Chondrocyte (in vitro differentiated cells): ENCODE measurements at regions not wholly inside any gene's neighbourhood (a gene's known extent, or its start where the extent isn't known, plus 50 kb on each side); places are given as distances from the start of the nearest gene placed in this dataset.

Source experiments
- DNase-seq: peaks from one replicate; pipeline ENCODE4 v3.0.0; 2021; ENCODE audit warnings: mixed read lengths, low spot score
- H3K27ac Mint-ChIP-seq: one replicate; pipeline ENCODE4 v1.8.0; 2021; ENCODE audit warnings: mild to moderate bottlenecking, moderate library complexity, mixed read lengths; ENCODE audit not compliant: unreplicated experiment
- H3K27me3 Mint-ChIP-seq: 2 replicates; pipeline ENCODE4 v1.8.0; 2021; ENCODE audit warnings: low read depth, mixed read lengths
- H3K36me3 Mint-ChIP-seq: 2 replicates; pipeline ENCODE4 v1.8.0; 2021; ENCODE audit warnings: low read depth, mixed read lengths
- H3K4me1 Mint-ChIP-seq: 2 replicates; pipeline ENCODE4 v1.8.0; 2021; ENCODE audit warnings: low read depth, mild to moderate bottlenecking, mixed read lengths
- H3K4me3 Mint-ChIP-seq: one replicate; pipeline ENCODE4 v1.8.0; 2021; ENCODE audit warnings: mild to moderate bottlenecking, moderate library complexity, mixed read lengths; ENCODE audit not compliant: unreplicated experiment
- H3K9me3 Mint-ChIP-seq: 2 replicates; pipeline ENCODE4 v1.8.0; 2021; ENCODE audit warnings: low read depth, mixed read lengths
- CTCF ChIP-seq: fragments of 200-600 bp; sonication (generic); IDR thresholded peaks from 2 replicates; pipeline ENCODE4 v1.5.0; 2021; ENCODE audit warnings: antibody characterized with exemption, mild to moderate bottlenecking, moderate library complexity

GRCh38 chr2:49343638-49344037 is 189.3 kb upstream of the FSHR start:
- H3K27ac Mint-ChIP-seq, result no peak overlapping the region
- no peak for TF ChIP-seq CTCF
- no peaks in the 10 kb centered on the region for H3K4me1 Mint-ChIP-seq
- H3K36me3 Mint-ChIP-seq, result no peaks in the 10 kb centered on the region
- no peaks in the 10 kb centered on the region for H3K9me3 Mint-ChIP-seq
- no peak overlapping the region for H3K4me3 Mint-ChIP-seq
- peaks cover 5% of the 10 kb centered on the region for H3K27me3 Mint-ChIP-seq
- no peak for DNase-seq

GRCh38 chr2:49342156-49342555 is 187.8 kb upstream of the FSHR start:
- TF ChIP-seq CTCF, result no peak
- H3K36me3 Mint-ChIP-seq, result no peaks in the 10 kb centered on the region
- H3K27ac Mint-ChIP-seq, result no peak overlapping the region
- DNase-seq, result no peak
- H3K4me3 Mint-ChIP-seq, result no peak overlapping the region
- H3K9me3 Mint-ChIP-seq, result no peaks in the 10 kb centered on the region
- no peaks in the 10 kb centered on the region for H3K4me1 Mint-ChIP-seq
- H3K27me3 Mint-ChIP-seq, result peaks cover 5% of the 10 kb centered on the region

GRCh38 chr2:49335546-49335945 is 181.2 kb upstream of the FSHR start:
- H3K27ac Mint-ChIP-seq, result no peak overlapping the region
- no peaks in the 10 kb centered on the region for H3K36me3 Mint-ChIP-seq
- no peak for TF ChIP-seq CTCF

GRCh38 chr2:49332415-49332814 is 178.1 kb upstream of the FSHR start:
- Mint-ChIP-seq H3K9me3 (no peaks in the 10 kb centered on the region), H3K36me3 (no peaks in the 10 kb centered on the region)

More at GRCh38 chr2:49335546-49335945, 181.2 kb upstream of the FSHR start:
- Mint-ChIP-seq H3K4me3 (no peak overlapping the region), H3K9me3 (no peaks in the 10 kb centered on the region), H3K4me1 (no peaks in the 10 kb centered on the region), H3K27me3 (peaks cover 24% of the 10 kb centered on the region)
- DNase-seq, result no peak

GRCh38 chr2:49318531-49318930 is 164.2 kb upstream of the FSHR start:
- no peak for TF ChIP-seq CTCF
- H3K36me3 Mint-ChIP-seq, result no peaks in the 10 kb centered on the region
- no peak for DNase-seq
- no peaks in the 10 kb centered on the region for H3K27me3 Mint-ChIP-seq
- H3K27ac Mint-ChIP-seq, result no peak overlapping the region
- peaks cover 9% of the 10 kb centered on the region for H3K9me3 Mint-ChIP-seq
- H3K4me3 Mint-ChIP-seq, result no peak overlapping the region
- H3K4me1 Mint-ChIP-seq, result no peaks in the 10 kb centered on the region

More at GRCh38 chr2:49332415-49332814, 178.1 kb upstream of the FSHR start:
- Mint-ChIP-seq H3K27me3 (peaks cover 30% of the 10 kb centered on the region), H3K27ac (no peak overlapping the region), H3K4me1 (no peaks in the 10 kb centered on the region), H3K4me3 (no peak overlapping the region)
- TF ChIP-seq CTCF, result peak; percentile 69
- DNase-seq, result no peak
